ENCODE measurements at regions not wholly inside any gene's neighbourhood (a gene's known extent, or its start where the extent isn't known, plus 50 kb on each side); places are given as distances from the start of the nearest gene placed in this dataset.
"Not testable (repeated sequence)": the region's sequence is repeated elsewhere in the genome, so short reads cannot be mapped to it uniquely, and the experiment has no call there.

DNA sequence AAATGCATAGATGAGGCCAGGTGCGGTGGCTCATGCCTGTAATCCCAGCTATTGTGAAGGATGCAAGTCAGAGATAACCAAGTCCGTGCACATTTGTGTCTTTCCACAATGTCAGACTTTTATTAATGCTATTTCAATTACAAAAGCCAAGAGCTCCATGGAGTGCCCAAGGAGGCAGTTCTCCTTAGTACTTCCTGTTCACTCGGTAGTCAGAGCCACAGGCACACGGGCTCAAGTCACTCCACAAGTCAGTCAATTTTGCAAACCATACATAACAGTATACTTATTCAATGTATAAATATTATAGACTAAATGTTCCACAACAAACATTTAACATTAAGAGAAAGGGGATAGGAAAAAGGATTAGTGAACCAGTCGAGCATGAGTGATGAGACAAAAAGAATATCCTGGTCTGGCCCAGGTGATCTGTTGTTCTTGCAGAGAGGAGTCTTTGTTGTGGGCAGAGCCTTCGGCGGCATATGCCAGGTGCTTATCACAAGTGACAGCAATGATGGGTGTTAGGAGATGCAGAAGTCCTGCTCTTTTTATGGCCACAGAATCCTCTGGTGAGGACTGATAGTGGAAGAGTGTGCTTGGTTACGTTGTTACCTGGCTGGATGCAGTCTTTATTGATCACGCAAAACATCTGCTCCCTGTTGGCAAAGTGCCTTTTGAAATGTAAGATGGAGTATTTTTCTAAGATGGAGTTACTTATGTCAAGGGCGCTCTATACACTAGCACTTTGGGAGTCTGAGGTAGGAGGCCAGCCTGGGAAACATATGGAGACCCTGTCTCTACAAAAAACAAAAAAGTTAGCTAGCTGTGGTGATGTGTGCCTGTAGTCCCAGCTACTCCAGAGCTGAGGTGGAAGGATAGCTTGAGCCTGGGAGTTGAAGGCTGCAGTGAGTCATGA is 167.0 kb upstream of the FBXL17 start:
- DNase-seq (ENCODE audit: low spot score) = no peak
- intact Hi-C loops (cut with DNase I) = no loop called here

DNA sequence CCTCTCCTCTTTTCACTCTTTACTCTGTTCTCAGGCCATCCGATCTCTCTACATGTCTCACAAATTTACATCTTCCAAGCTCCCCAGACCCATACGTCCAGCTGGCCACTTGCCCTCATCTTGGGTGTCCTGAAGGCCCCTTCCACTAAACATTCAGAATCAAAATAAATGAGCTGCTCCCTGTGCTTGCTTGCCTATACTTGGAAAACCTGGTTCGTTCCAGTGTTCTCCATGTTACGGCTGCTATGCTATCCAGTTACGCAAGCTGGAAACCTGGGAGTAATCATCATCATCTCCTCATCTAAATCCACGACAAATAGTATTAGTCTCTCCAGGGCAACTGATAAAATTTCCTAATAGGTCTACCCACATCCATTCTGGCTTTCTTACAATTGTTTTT is 165.0 kb upstream of the FBXL17 start:
- intact Hi-C loops (cut with DNase I) = no loop called here
- no peak for DNase-seq (ENCODE audit: low spot score)

- DNase-seq (ENCODE audit: low spot score) = no peak
- intact Hi-C loops (cut with DNase I) = no loop called here
These were observed 163.4 kb upstream of the FBXL17 start for GRCh38 chr5:108545301-108545700.

DNA sequence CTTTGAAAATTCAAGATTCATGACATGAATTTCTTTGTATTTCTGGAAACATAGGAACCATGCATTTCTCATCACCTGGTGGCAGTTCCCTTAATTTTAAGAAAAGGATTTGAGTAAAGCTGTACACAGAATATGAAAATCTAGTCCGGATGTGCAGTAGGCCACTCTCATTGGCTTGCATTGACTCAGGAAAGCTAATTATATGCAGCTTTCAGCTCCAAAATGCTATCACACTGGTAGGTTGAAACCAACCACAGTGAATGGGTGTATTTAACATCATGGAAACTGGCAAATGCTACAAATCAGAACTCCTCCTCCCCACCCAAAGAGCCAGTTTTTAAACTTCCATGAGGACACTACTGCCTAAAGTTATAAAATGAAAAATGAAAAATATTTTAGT is 161.6 kb upstream of the FBXL17 start:
- no peak for DNase-seq (ENCODE audit: low spot score)
- intact Hi-C loops (cut with DNase I) = no loop called here

DNA sequence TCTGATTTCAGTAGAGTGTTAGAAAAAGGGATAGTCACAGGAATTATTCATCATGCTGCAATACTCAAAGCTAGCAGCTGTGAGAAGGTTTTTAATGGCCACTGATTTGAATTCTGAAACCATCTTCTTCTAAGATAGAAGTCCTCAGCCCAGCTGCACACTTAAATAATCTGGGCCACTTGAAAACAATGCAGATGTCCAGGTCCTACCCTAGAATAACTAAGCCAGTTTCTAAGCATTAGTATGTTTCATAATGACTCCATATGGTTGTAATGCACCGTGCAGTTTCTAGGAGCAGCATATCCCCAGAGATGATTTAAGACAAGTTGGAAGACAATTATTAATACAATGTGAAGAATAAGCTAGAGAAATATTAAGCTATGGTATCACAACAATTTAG is 159.9 kb upstream of the FBXL17 start:
- intact Hi-C loops (cut with DNase I) = loop anchor here in 1 of 2 donors (1.0 kb wide), 1 partner anchor 21 kb away; no protein-coding TSS in a partner anchor
- no peak for DNase-seq (ENCODE audit: low spot score)

- intact Hi-C loops (cut with DNase I) = no loop called here
- DNase-seq (ENCODE audit: low spot score) = no peak
These were observed 154.4 kb upstream of the FBXL17 start for GRCh38 chr5:108536321-108536720.

DNA sequence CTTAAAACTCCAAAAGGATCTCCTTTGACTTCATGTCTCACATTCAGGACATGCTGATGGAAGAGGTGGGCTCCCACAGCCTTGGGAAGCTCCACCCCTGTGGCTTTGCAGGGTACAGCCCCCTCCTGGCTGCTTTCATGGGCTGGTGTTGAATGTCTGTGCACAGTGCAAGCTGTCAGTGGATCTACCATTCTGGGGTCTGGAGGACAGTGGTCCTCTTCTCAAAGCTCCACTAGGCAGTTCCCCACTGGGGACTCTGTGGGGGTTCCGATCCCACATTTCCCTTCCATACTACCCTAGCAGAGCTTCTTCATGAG is 150.2 kb upstream of the FBXL17 start:
- intact Hi-C loops (cut with DNase I); DNase-seq (ENCODE audit: low spot score): not testable (repeated sequence)

GRCh38 chr5:108531367-108532128 is 149.7 kb upstream of the FBXL17 start:
- intact Hi-C loops (cut with DNase I) = no loop called here
- no peak for DNase-seq (ENCODE audit: low spot score)

DNA sequence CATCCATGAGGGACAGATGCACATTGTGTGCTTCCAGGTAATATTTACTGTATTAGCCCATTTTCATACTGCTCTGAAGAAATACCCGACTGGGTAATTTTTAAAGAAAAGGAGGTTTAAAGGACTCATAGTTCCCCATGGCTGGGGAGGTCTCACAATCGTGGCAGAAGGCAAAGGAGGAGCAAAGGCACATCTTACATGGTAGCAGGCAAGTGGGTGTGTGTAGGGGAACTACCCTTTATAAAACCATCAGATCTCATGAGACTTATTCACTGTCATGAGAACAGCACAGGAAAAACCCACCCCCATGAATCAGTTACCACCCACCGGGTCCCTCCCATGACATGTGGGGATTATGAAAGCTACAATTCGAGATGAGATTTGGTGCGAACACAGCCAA is 148.8 kb upstream of the FBXL17 start:
- DNase-seq (ENCODE audit: low spot score) = no peak
- intact Hi-C loops (cut with DNase I) = no loop called here

- DNase-seq (ENCODE audit: low spot score) = no peak
- intact Hi-C loops (cut with DNase I) = no loop called here
These were observed 147.5 kb upstream of the FBXL17 start for GRCh38 chr5:108529381-108529780.

DNA sequence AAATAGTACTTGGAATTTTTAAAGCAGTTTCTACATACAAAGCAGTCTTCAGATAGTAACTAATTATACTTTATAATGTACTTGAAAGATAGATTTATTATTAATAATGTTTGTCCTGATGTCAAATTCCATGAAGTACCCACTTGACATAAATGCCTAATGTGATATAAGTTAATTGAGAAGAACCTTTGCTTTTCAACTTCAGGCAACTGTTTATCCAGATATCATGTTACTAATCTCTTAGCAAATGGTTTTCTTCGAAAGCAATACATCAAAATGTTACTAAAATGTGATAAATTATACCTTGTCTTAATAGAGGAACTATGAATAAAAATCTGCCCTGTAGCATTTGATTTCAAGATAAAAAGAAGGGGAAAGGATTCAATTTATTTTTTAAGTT is 146.8 kb upstream of the FBXL17 start:
- DNase-seq (ENCODE audit: low spot score) = no peak
- intact Hi-C loops (cut with DNase I) = no loop called here

- intact Hi-C loops (cut with DNase I) = no loop called here
- DNase-seq (ENCODE audit: low spot score) = no peak
These were observed 142.7 kb upstream of the FBXL17 start for GRCh38 chr5:108524564-108524963.

- intact Hi-C loops (cut with DNase I) = no loop called here
- DNase-seq (ENCODE audit: low spot score) = no peak
These were observed 141.5 kb upstream of the FBXL17 start for GRCh38 chr5:108523360-108523759.

- DNase-seq (ENCODE audit: low spot score) = no peak
- intact Hi-C loops (cut with DNase I) = no loop called here
These were observed 140.1 kb upstream of the FBXL17 start for GRCh38 chr5:108521841-108522506.

DNA sequence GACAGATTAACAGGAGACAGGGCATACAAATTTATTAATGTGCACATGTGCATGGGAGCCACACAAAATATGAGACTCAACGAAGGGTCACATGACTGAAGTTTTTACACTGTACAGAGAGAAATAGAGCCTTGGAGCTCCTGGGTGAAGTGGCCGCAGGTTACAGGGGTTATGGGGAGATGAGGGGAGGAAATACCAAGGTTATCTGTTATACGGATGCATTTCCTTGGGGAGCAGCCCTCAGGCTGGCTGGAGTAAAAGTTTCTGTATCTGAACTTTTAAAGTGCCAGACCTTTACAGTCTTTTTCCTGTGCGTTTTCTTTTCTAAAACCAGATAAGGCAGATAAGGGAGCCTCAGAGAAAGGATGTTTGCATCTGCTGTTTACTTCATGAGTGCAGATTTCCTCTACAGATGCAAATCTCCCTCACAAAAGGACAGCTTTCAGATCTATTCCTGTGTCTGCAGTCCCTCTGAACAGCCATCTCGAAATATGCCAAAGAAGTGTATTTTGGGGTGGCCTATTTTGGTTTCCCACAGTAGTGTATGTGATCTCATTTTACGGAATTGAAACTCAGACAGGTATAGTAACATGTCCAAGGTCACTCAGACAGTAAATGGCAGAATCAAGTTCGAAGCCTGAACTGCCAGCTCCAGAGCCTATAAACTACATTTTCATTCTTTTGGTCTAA is 139.3 kb upstream of the FBXL17 start:
- intact Hi-C loops (cut with DNase I) = no loop called here
- no peak for DNase-seq (ENCODE audit: low spot score)

DNA sequence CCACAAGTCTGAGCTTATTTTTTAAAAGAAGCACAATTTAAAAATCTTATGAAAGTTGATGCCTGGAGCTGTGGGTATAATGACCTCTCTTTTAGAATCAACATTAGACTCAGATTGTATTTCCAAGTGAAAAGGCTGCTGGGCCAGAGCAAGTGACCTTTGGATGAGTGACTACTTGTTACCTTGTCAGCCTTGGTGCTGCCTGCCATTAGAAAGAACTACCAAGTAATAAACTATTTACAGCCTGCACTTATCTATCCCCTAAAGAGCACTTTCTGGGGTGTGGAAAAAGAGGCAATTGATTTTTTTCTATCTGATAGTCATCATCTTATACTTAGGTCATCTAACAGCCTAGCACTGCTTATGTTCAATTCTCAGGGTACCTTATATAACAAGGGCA is 134.9 kb upstream of the FBXL17 start:
- intact Hi-C loops (cut with DNase I) = no loop called here
- no peak for DNase-seq (ENCODE audit: low spot score)

- no peak for DNase-seq (ENCODE audit: low spot score)
- intact Hi-C loops (cut with DNase I) = no loop called here
These were observed 133.7 kb upstream of the FBXL17 start for GRCh38 chr5:108515517-108516105.

DNA sequence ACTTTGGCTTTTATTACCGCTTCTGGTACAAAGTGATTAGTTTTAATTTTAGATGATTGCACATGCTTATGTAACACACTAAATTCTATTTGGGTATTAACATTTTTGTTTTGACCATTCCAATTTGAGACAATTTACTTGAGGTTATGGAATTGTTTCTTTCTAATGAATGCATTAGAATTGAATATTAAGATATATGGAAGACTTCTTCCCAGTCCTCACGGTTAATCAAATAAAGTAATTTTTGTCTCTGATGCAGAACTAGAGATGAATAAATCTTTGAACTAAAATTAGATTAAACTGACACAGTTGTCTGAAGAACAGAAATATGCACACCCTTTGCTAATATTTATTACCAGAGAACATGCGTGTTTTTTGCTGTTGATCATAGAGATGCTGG is 127.1 kb upstream of the FBXL17 start:
- no peak for DNase-seq (ENCODE audit: low spot score)
- intact Hi-C loops (cut with DNase I) = no loop called here

DNA sequence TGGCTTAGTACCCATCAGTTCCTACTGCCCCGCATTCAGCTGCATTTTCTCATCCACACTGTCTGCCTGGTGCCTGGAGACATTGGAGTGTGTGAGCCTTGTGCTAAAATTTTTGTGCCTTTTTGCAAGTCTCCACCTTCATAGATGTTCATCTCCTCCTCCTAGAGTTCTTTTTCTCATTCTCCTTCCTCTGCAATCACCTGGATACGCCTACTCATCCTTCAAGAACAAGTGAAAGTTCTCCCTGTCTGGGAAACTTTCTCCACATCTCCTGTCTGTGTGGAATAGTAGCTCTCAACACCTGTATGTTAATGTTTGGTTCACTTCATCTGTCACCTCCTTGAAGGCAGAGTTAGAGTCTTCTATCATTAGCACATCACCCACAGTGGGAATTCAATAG is 125.7 kb upstream of the FBXL17 start:
- intact Hi-C loops (cut with DNase I) = no loop called here
- no peak for DNase-seq (ENCODE audit: low spot score)
